HUES64 (cell line): ENCODE measurements at regions not wholly inside any gene's neighbourhood (a gene's known extent, or its start where the extent isn't known, plus 50 kb on each side); places are given as distances from the start of the nearest gene placed in this dataset.

ENCODE experiments used
- H3K27ac ChIP-seq: 2 replicates; pipeline ENCODE4 v1.7.0; 2013; ENCODE audit warnings: low read depth, low read length, inconsistent platforms
- H3K27me3 ChIP-seq: 2 replicates; pipeline ENCODE4 v1.6.1; 2013; ENCODE audit warnings: mild to moderate bottlenecking, low read length; ENCODE audit not compliant: insufficient read depth
- H3K36me3 ChIP-seq: 2 replicates; pipeline ENCODE4 v1.6.1; 2013; ENCODE audit warnings: mild to moderate bottlenecking, low read length; ENCODE audit not compliant: insufficient read depth
- H3K4me1 ChIP-seq: 2 replicates; pipeline ENCODE4 v1.6.1; 2013; ENCODE audit warnings: mild to moderate bottlenecking, low read length, moderate library complexity; ENCODE audit not compliant: insufficient read depth
- H3K4me3 ChIP-seq: 2 replicates; pipeline ENCODE4 v1.5.1; 2013; ENCODE audit warnings: mild to moderate bottlenecking, low read length, moderate library complexity
- H3K9ac ChIP-seq: 2 replicates; pipeline ENCODE4 v1.6.1; 2013; ENCODE audit warnings: mild to moderate bottlenecking, low read depth, low read length
- H3K9me3 ChIP-seq: 2 replicates; pipeline ENCODE4 v1.6.1; 2013; ENCODE audit warnings: low read depth, low read length; ENCODE audit not compliant: insufficient read depth
- WGBS: fragments of 150-250, 120-280 bp; methylation state at CpG from one replicate; pipeline ENCODE4 v1.1.7; 2013; ENCODE audit warnings: missing lambda C conversion rate; 5-methylcytosine and 5-hydroxymethylcytosine counted together

GRCh38 chr5:136924490-136924889 lies 559.1 kb upstream of the TRPC7 start:
- no peak overlapping the region for H3K4me3 ChIP-seq
- no peak overlapping the region for H3K27ac ChIP-seq
- peaks cover 9% of the 10 kb centered on the region; the same call in 1 of the 2 replicates for H3K4me1 ChIP-seq
- H3K36me3 ChIP-seq, result no peaks in the 10 kb centered on the region
- H3K9ac ChIP-seq, result no peak overlapping the region
- H3K27me3 ChIP-seq, result no peaks in the 10 kb centered on the region
- WGBS, result no CpG with 5 or more reads among the region's 1 CpG
- H3K9me3 ChIP-seq, result no peaks in the 10 kb centered on the region

- WGBS, result 91% methylated on average over 2 of the region's 2 CpGs
- Histone ChIP-seq H3K9ac (no peak overlapping the region), H3K27me3 (no peaks in the 10 kb centered on the region), H3K36me3 (no peaks in the 10 kb centered on the region), H3K27ac (no peak overlapping the region), H3K4me1 (peaks cover 10% of the 10 kb centered on the region), H3K9me3 (no peaks in the 10 kb centered on the region), H3K4me3 (no peak overlapping the region)
Observed at GRCh38 chr5:136910625-136911024, 545.3 kb upstream of the TRPC7 start.

GRCh38 chr5:136909906-136910305 lies 544.6 kb upstream of the TRPC7 start:
- no peaks in the 10 kb centered on the region for H3K27me3 ChIP-seq
- 87% methylated on average over 2 of the region's 2 CpGs for WGBS
- no peak overlapping the region for H3K9ac ChIP-seq
- H3K9me3 ChIP-seq, result no peaks in the 10 kb centered on the region
- no peaks in the 10 kb centered on the region for H3K36me3 ChIP-seq
- no peak overlapping the region for H3K27ac ChIP-seq
- peaks cover 10% of the 10 kb centered on the region for H3K4me1 ChIP-seq
- H3K4me3 ChIP-seq, result no peak overlapping the region

- H3K9me3 ChIP-seq, result no peaks in the 10 kb centered on the region
Observed at GRCh38 chr5:136907371-136907770, 542.0 kb upstream of the TRPC7 start.

GRCh38 chr5:136906545-136906944 lies 541.2 kb upstream of the TRPC7 start:
- H3K27ac ChIP-seq, result no peak overlapping the region
- H3K27me3 ChIP-seq, result no peaks in the 10 kb centered on the region
- H3K9me3 ChIP-seq, result no peaks in the 10 kb centered on the region
- H3K9ac ChIP-seq, result no peak overlapping the region
- H3K36me3 ChIP-seq, result no peaks in the 10 kb centered on the region
- no peak overlapping the region for H3K4me3 ChIP-seq
- H3K4me1 ChIP-seq, result peaks cover 10% of the 10 kb centered on the region
- WGBS, result 76% methylated on average over 1 of the region's 1 CpG

More at GRCh38 chr5:136907371-136907770, 542.0 kb upstream of the TRPC7 start:
- WGBS, result 58% methylated on average over 3 of the region's 3 CpGs
- no peak overlapping the region for H3K4me3 ChIP-seq
- peaks cover 10% of the 10 kb centered on the region for H3K4me1 ChIP-seq
- no peaks in the 10 kb centered on the region for H3K27me3 ChIP-seq
- H3K36me3 ChIP-seq, result no peaks in the 10 kb centered on the region
- H3K27ac ChIP-seq, result no peak overlapping the region
- no peak overlapping the region for H3K9ac ChIP-seq

GRCh38 chr5:136905571-136905970 lies 540.2 kb upstream of the TRPC7 start:
- H3K9ac ChIP-seq, result no peak overlapping the region
- no peaks in the 10 kb centered on the region for H3K36me3 ChIP-seq
- no peak overlapping the region for H3K27ac ChIP-seq
- H3K4me1 ChIP-seq, result peaks cover 10% of the 10 kb centered on the region
- no peak overlapping the region for H3K4me3 ChIP-seq
- H3K9me3 ChIP-seq, result no peaks in the 10 kb centered on the region
- H3K27me3 ChIP-seq, result no peaks in the 10 kb centered on the region

GRCh38 chr5:136894070-136894469 lies 528.7 kb upstream of the TRPC7 start:
- WGBS, result 66% methylated on average over 2 of the region's 5 CpGs
- Histone ChIP-seq H3K9me3 (peaks cover 6% of the 10 kb centered on the region), H3K4me3 (no peak overlapping the region), H3K27ac (no peak overlapping the region), H3K27me3 (no peaks in the 10 kb centered on the region), H3K36me3 (no peaks in the 10 kb centered on the region), H3K9ac (no peak overlapping the region), H3K4me1 (peaks cover 16% of the 10 kb centered on the region)

GRCh38 chr5:136892000-136892399 lies 526.7 kb upstream of the TRPC7 start:
- H3K4me3 ChIP-seq, result peak overlapping the region; percentile 17; the same call in 1 of the 2 replicates
- 30% methylated on average over 3 of the region's 3 CpGs for WGBS
- H3K4me1 ChIP-seq, result peaks cover 16% of the 10 kb centered on the region
- H3K9ac ChIP-seq, result peak overlapping the region; percentile 37; the same call in 1 of the 2 replicates
- H3K27ac ChIP-seq, result peak overlapping the region; percentile 76
- H3K27me3 ChIP-seq, result no peaks in the 10 kb centered on the region
- no peaks in the 10 kb centered on the region for H3K36me3 ChIP-seq
- no peaks in the 10 kb centered on the region for H3K9me3 ChIP-seq

GRCh38 chr5:136891175-136891972 lies 526.0 kb upstream of the TRPC7 start:
- Histone ChIP-seq H3K4me3 (peak overlapping the region; percentile 17), H3K36me3 (no peaks in the 10 kb centered on the region), H3K27ac (peak overlapping the region; percentile 76), H3K9ac (peak overlapping the region; percentile 37; the same call in 1 of the 2 replicates), H3K9me3 (no peaks in the 10 kb centered on the region), H3K27me3 (no peaks in the 10 kb centered on the region), H3K4me1 (peaks cover 16% of the 10 kb centered on the region)
- WGBS, result 40% methylated on average over 5 of the region's 6 CpGs

GRCh38 chr5:136890431-136891148 lies 525.2 kb upstream of the TRPC7 start:
- peaks cover 16% of the 10 kb centered on the region for H3K4me1 ChIP-seq
- no peak overlapping the region for H3K4me3 ChIP-seq
- H3K9ac ChIP-seq, result no peak overlapping the region
- no peaks in the 10 kb centered on the region for H3K27me3 ChIP-seq
- no peaks in the 10 kb centered on the region for H3K36me3 ChIP-seq
- no peaks in the 10 kb centered on the region for H3K9me3 ChIP-seq
- WGBS, result 98% methylated on average over 2 of the region's 2 CpGs
- H3K27ac ChIP-seq, result no peak overlapping the region; the same call in 1 of the 2 replicates

GRCh38 chr5:136886608-136887007 lies 521.3 kb upstream of the TRPC7 start:
- 95% methylated on average over 3 of the region's 3 CpGs for WGBS
- H3K27ac ChIP-seq, result no peak overlapping the region
- H3K4me1 ChIP-seq, result peaks cover 6% of the 10 kb centered on the region
- peaks cover 5% of the 10 kb centered on the region; the same call in 1 of the 2 replicates for H3K9me3 ChIP-seq
- no peaks in the 10 kb centered on the region for H3K27me3 ChIP-seq
- no peak overlapping the region for H3K4me3 ChIP-seq
- no peak overlapping the region for H3K9ac ChIP-seq
- no peaks in the 10 kb centered on the region for H3K36me3 ChIP-seq
